GM21526 (cell line): ENCODE measurements at regions not wholly inside any gene's neighbourhood (a gene's known extent, or its start where the extent isn't known, plus 50 kb on each side); places are given as distances from the start of the nearest gene placed in this dataset.

Experiments
- ATAC-seq: cut with Tn5 transposase; IDR thresholded peaks from one replicate; pipeline ENCODE4 v1.9.1; 2021; ENCODE audit warnings: moderate library complexity; ENCODE audit not compliant: unreplicated experiment, low FRiP score

GRCh38 chr1:81583878-81584277 is 216.9 kb upstream of the ADGRL2 start:
- no peak for ATAC-seq

- no peak for ATAC-seq
Measured at GRCh38 chr1:81582467-81582986, 218.2 kb upstream of the ADGRL2 start.

GRCh38 chr1:81578867-81579266 is 221.9 kb upstream of the ADGRL2 start:
- ATAC-seq = no peak

- ATAC-seq = no peak
Measured at GRCh38 chr1:81577004-81577697, 223.6 kb upstream of the ADGRL2 start.

- ATAC-seq = no peak
Measured at GRCh38 chr1:81574408-81574807, 226.3 kb upstream of the ADGRL2 start.

- ATAC-seq = no peak
Measured at GRCh38 chr1:81573458-81573857, 227.3 kb upstream of the ADGRL2 start.

- ATAC-seq = no peak
Measured at GRCh38 chr1:81571946-81572345, 228.8 kb upstream of the ADGRL2 start.

GRCh38 chr1:81569761-81570160 is 231.0 kb upstream of the ADGRL2 start:
- ATAC-seq = no peak

- ATAC-seq = no peak
Measured at GRCh38 chr1:81563632-81564031, 237.1 kb upstream of the ADGRL2 start.

- no peak for ATAC-seq
Measured at GRCh38 chr1:81562934-81563333, 237.8 kb upstream of the ADGRL2 start.

GRCh38 chr1:81560629-81561028 is 240.1 kb upstream of the ADGRL2 start:
- ATAC-seq = no peak

GRCh38 chr1:81559662-81560350 is 240.9 kb upstream of the ADGRL2 start:
- no peak for ATAC-seq

GRCh38 chr1:81558291-81559076 is 242.2 kb upstream of the ADGRL2 start:
- no peak for ATAC-seq

GRCh38 chr1:81556968-81557367 is 243.8 kb upstream of the ADGRL2 start:
- no peak for ATAC-seq

- ATAC-seq = no peak
Measured at GRCh38 chr1:81554534-81554933, 246.2 kb upstream of the ADGRL2 start.

GRCh38 chr1:81554108-81554507 is 246.6 kb upstream of the ADGRL2 start:
- no peak for ATAC-seq

GRCh38 chr1:81553503-81553902 is 247.2 kb upstream of the ADGRL2 start:
- no peak for ATAC-seq

GRCh38 chr1:81551946-81552345 is 248.8 kb upstream of the ADGRL2 start:
- no peak for ATAC-seq

- no peak for ATAC-seq
Measured at GRCh38 chr1:81550753-81551152, 250.0 kb upstream of the ADGRL2 start.

- peak; percentile 60 for ATAC-seq
Measured at GRCh38 chr1:81549588-81550127, 251.1 kb upstream of the ADGRL2 start.
